SK-N-SH (cell line): ENCODE measurements at regions not wholly inside any gene's neighbourhood (a gene's known extent, or its start where the extent isn't known, plus 50 kb on each side); places are given as distances from the start of the nearest gene placed in this dataset.

Experiments
- CHD2 ChIP-seq: fragments of 150-350 bp; IDR thresholded peaks from 2 replicates; pipeline ENCODE4 v1.6.1; 2018; ENCODE audit warnings: low read length; ENCODE audit not compliant: partially characterized antibody
- CTCF ChIP-seq: fragments of 200-600 bp; sonication (generic); IDR thresholded peaks from 2 replicates; pipeline ENCODE4 v1.6.1; 2017; ENCODE audit warnings: antibody characterized with exemption, mild to moderate bottlenecking, moderate library complexity
- FOXM1 ChIP-seq: IDR thresholded peaks from 2 replicates; pipeline ENCODE4 v1.4.0; 2012; ENCODE audit warnings: low read depth, mild to moderate bottlenecking
- GABPA ChIP-seq: IDR thresholded peaks from 2 replicates; pipeline ENCODE4 v1.4.0; 2012; ENCODE audit warnings: low read depth, mild to moderate bottlenecking
- JUND ChIP-seq: IDR thresholded peaks from 2 replicates; pipeline ENCODE4 v1.4.0; 2012
- MEF2A ChIP-seq: IDR thresholded peaks from 2 replicates; pipeline ENCODE4 v1.4.0; 2012; ENCODE audit warnings: low read depth, borderline replicate concordance
- POLR2AphosphoS5 ChIP-seq: IDR thresholded peaks from 2 replicates; pipeline ENCODE4 v1.6.1; 2012; ENCODE audit warnings: low read depth, low read length
- RAD21 ChIP-seq: IDR thresholded peaks from 2 replicates; pipeline ENCODE4 v1.6.1; 2012; ENCODE audit warnings: mild to moderate bottlenecking, low read length
- REST ChIP-seq: IDR thresholded peaks from 2 replicates; pipeline ENCODE4 v1.6.1; 2012; ENCODE audit warnings: mild to moderate bottlenecking, low read depth, low read length, moderate library complexity
- RFX5 ChIP-seq: IDR thresholded peaks from 2 replicates; pipeline ENCODE4 v1.6.1; 2012; ENCODE audit warnings: mild to moderate bottlenecking, improper control_type of control experiment, low read length
- RXRA ChIP-seq: IDR thresholded peaks from 2 replicates; pipeline ENCODE4 v1.4.0; 2012; ENCODE audit warnings: low read depth, mild to moderate bottlenecking, borderline replicate concordance
- TCF12 ChIP-seq: IDR thresholded peaks from 2 replicates; pipeline ENCODE4 v1.4.0; 2012

GRCh38 chr10:83459124-83459523 is 680.2 kb upstream of the GHITM start:
- TF ChIP-seq CTCF (no peak), RXRA (no peak), FOXM1 (no peak), CHD2 (no peak), GABPA (no peak), REST (no peak), RAD21 (no peak), MEF2A (no peak), POLR2AphosphoS5 (no peak), JUND (no peak), TCF12 (no peak), RFX5 (no peak)
